DND-41 (cell line): ENCODE measurements at regions not wholly inside any gene's neighbourhood (a gene's known extent, or its start where the extent isn't known, plus 50 kb on each side); places are given as distances from the start of the nearest gene placed in this dataset.

Experiments
- EZH2 ChIP-seq: IDR thresholded peaks from 3 replicates; pipeline ENCODE4 v1.6.1; 2012; ENCODE audit warnings: borderline replicate concordance, low read depth, mild to moderate bottlenecking, moderate library complexity, low read length, inconsistent platforms; ENCODE audit not compliant: severe bottlenecking
- TF ChIP-seq, protein P1 (sequence below): IDR thresholded peaks from 2 replicates; pipeline ENCODE4 v1.5.1; 2012; ENCODE audit warnings: borderline replicate concordance, low read length, moderate library complexity, mild to moderate bottlenecking; ENCODE audit not compliant: poor library complexity, severe bottlenecking; ENCODE audit errors: extremely low read depth

DNA sequence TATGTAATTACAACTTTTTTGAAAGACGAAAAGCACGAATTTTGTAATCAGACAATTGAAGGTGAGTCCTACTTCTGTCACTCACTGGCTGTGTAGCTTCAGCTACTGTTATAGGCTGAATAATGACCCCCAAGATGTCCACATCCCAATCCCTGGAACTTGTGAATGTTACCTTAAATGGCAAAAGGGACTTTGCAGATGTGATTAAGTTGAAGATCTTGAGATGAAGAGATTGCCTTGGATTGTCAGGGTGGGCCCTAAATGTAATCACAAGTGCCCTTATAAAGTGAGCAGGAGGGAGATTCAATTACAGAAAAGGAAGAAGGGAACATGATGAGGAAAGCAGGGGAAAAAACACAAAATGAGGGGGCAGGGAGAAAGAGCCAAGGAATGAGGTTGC is 326.2 kb upstream of the MSX2 start:
- TF ChIP-seq, protein P1, sequence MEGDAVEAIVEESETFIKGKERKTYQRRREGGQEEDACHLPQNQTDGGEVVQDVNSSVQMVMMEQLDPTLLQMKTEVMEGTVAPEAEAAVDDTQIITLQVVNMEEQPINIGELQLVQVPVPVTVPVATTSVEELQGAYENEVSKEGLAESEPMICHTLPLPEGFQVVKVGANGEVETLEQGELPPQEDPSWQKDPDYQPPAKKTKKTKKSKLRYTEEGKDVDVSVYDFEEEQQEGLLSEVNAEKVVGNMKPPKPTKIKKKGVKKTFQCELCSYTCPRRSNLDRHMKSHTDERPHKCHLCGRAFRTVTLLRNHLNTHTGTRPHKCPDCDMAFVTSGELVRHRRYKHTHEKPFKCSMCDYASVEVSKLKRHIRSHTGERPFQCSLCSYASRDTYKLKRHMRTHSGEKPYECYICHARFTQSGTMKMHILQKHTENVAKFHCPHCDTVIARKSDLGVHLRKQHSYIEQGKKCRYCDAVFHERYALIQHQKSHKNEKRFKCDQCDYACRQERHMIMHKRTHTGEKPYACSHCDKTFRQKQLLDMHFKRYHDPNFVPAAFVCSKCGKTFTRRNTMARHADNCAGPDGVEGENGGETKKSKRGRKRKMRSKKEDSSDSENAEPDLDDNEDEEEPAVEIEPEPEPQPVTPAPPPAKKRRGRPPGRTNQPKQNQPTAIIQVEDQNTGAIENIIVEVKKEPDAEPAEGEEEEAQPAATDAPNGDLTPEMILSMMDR = no peak
- no peak for TF ChIP-seq EZH2
